Right lung (tissue), 2 donors: ENCODE measurements at regions not wholly inside any gene's neighbourhood (a gene's known extent, or its start where the extent isn't known, plus 50 kb on each side); places are given as distances from the start of the nearest gene placed in this dataset.
A peak's percentile ranks its signal among the peaks of the same experiment; 100 is the strongest.

ENCODE experiments used
- DNase-seq, 2 donors: peaks; one replicate each; pipeline ENCODE4 v3.0.0-alpha.2; 2013

DNA sequence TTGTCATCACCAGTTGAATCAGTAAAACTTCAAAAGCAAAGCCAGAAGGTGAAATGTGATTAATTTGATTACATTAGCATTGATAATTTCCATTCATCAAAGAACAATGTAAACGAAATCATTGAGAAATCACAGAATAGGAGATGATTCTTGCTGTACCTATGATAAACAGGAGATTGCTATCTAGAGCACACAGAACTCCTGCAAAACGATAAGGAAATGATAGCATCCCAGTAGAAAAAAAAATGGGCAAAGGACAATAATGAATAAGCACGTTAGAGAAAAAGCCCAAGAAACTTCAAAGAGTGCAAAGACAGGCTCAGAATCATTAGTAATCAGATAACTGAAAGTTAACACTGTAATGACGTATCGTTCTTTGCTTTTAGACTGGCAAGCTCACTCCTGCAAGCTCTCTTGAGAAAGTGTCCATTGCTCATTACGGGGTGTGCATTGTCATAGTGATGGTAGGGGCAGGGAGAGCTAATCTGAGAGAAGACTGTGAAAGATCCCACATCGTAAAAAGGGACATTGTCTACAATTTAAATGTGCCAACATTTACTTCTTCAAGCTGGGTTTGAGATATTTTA is 143.6 kb downstream of the SPP2 start:
- no peak for DNase-seq

DNA sequence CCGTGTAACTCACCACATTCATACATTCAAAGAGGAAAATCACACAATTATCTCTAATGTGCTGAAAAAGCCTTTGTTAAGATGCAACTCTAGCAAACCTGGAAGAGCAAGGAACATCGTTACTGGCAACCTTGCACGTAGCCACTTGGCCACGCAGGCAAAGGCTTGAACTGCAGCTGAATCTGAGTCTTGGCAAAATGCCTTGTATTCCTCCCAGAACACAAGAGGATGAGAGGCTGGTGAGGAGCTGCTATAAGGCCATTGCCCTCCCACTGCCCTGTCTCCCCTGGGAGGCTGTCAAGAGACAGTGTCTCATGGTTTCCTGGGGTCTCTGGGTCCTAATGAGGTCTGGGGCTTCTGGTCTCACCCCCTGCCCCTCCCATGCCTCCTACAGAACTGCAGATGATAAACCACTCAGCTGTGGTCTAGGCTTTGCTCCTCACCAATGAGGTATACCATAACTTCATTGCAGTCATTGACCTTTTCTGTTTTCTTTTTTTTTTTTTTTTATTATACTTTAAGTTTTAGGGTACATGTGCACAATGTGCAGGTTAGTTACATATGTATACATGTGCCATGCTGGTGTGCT is 141.4 kb downstream of the SPP2 start:
- DNase-seq: no peak

DNA sequence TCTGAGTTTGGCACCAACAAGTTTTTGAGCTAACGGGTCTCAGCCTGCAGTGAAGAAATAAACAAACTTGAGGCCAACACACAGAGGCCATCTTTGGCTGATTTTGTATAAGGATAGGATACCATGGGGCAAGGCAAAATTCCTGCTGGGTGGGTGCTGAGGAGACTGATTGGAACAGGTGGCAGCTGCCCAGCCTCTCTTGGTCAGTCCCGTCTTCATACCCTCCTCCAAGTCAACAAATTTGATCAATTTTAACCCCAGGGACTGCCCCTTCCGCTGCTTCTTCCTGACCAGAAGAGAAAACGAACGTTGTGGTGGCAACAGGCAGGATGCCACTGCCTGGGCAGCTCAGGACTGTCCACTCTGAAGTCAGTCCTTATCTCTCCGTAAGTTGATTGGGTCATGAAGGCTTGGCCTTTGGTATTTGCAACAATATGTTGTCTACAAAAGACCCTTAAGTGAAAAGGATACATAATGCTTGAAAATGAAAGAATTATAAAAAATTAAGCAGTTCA is 139.3 kb downstream of the SPP2 start:
- DNase-seq: no peak

DNA sequence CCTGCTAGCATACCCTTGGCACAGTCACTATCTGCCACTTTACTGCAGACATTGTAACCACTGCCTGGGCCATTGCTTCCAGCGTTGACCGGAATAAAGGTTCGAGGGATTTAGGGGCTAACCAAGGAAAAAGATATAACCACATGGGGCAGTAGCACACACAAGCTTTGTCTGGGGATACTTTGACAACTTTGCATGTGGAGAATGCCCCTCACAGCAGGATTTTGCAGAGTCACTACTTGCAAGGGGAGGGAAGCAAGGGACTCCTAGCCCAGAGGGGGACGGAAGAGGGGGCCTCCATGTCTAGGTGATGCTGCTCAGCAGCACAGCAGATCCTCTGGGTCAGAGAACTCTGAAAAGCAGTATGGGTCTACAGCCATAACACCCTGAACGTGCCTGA is 138.7 kb downstream of the SPP2 start:
- DNase-seq: no peak

DNA sequence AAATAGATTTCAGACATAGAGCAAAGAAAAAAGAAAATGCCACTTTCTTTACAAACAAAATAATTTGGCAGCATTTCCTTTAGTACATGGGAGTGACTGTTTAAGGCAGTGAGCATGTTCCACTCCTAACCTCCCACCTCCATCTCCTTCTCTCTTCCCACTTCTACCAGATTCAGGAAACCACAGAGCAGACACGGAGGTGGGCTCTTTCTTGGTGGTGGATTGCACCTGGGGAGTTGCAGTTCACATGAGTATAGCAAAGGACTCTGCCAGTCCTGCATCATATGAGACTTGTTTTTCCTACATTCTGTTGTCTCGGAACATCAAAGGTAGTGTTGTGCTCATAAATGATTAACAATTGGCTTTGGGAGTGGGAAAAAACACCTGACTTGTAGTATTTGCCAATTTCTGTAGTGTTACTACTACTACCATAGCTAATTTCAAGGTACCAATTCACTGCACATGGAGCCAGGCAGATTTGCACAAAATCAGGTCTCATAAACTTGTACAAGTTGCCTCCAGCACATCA is 137.2 kb downstream of the SPP2 start:
- no peak for DNase-seq

DNA sequence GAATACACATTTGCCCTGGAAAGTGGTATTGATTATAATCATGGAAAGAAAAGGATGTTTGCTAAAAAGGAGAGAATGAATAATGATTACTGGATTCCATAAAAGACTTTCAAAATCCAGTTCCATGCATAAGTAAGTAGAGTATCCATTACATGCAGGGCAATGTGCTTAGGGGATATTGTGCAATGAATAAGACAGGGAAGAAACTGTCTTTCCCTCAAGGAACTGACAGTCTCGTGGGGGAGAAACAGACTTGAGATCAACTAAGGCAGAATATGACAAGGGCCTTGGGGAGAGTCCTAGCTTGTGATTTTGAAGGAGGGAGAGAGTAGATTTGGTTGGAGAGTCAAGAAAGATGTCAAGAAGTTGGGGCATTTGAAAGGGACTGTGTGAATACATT is 130.6 kb downstream of the SPP2 start:
- no peak for DNase-seq

DNA sequence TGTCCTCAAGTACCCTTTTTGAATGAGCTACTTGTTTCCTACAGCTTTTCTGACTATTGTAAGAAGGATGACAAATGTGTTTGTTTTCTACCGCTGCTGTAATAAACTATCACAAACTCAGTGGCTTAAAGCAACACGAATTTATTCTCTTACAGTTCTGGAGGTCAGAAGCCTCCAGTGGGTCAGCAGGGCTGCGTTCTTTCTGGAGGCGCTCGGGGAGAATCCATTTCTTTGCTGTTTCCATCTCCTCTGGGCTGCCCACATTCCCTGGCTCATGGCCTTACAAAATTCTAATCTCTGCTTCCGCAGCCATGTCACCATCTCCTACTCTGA is 128.5 kb downstream of the SPP2 start:
- no peak for DNase-seq

DNA sequence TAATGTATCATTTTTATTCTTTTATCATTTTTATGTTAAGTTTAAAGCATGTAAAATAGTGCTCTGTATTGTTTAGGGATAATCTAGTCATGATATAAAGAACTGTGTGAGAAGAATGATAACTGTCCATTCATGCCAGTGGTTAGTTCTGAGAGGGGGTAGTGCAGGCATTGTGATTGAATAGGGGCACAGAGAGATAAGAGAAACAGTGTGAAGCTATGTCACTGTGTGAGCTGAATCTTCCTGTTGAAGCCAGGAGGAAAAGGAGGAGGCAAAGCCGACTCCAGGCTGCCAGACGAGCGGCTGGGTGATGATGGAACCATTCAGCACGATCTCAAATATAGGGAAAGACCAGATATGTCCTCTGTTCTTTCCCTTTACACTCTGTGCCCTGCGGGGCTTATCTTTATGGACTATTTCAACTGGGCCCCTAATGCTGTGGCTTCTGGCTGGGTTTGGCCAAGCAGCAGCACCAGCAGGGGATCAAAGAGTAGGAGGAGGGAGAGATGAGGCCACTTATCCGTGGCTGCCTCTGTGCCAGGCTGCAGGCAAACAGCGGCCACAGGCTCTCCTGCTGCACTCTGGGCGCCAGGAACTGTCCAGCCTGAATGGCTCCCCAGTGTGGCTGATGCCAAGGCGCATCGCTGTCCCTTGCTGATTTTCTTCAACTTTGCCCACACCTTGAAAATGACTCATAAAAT is 128.0 kb downstream of the SPP2 start:
- DNase-seq: no peak

DNA sequence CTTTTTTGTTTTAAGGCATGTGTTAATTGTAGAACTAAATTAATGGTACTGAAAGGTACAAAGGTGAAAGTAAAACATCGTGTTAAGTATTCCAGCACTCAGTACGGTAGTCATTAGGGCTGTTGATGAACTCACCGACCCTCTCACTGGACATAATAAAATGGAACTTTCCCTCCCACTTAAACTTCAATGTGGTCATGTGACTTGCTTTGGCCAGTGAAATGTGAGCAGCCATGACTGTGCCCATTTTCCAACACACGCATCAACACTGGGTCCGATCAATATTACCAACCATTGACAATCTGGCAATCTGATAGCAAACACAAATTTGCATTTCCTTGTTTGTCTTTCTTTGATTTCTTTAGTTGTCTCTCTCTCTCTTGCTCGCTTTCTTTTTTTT is 125.1 kb downstream of the SPP2 start:
- DNase-seq: no peak

DNA sequence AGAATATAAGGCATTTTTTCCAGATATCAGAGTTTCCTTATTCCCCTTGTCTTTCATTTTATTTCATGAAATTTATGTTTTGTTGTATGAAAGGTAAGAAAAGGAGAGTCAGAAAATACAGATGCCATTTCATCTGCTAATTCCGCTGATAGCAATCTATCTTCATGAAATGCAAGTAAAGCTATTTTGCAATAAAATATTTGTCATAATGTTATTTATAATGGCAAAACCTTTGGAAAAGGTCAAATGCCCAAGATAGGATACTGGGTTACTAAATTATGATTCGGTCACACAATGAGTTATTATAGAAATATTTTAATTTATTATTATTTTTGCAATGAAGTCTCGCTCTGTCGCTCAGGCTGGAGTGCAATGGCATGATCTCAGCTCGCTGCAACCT is 124.2 kb downstream of the SPP2 start:
- DNase-seq: no peak

DNA sequence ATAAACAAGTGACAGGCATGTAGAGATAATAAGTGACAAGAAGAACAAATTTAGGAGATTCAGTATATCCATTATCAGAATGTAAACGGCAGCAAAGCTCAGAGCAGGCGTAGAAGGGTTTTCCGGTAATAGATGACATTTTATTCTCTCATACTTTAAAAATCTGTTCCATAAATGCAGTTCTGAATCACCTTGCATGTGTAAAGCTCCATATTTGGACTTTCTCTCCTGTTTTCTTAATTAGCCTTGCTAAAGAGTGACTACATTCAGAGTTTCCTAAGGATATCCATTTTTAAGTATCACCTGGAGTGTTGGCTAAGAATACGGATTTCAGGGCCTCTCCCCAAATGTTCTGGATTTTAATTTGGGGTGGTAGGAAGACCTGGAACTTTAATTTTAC is 122.0 kb downstream of the SPP2 start:
- no peak for DNase-seq

DNA sequence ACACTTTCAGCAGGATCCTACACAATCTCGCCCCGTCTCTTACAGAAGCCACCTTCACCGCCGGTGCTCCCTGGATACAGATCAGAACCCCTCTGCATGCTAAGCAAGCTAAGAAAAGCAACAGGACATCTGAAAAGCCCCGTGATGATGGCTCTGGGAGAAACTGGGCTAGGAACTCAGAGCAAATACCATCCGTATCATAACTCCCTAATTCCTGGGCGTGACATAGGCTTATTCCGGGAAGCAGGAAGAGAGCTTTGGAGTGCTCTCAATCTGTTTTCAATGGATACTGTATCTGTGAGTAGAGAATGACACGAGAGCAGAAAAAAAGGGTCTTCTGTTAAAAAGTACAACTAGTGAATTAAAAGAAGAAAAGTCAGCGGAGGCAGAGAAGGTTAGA is 121.6 kb downstream of the SPP2 start:
- DNase-seq: no peak

DNA sequence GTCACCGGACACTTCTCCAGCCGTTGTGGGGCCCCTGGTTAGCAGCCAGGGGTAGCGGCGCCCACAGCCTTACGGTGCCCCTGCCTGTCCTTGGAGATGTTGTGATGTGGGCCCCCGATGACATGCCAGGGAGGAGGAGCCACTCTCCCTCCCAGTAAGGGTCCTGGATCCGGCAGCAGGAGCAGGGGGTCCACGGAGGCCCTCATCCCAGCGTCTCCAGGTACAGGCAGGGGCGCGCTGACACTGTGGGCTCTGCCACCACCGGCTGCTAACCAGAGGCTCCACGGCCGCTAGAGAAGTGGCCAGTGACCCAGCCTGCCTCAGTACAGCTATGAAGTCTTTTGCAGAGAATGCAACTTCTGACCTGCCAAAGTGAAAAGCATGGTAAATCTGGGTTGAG is 121.2 kb downstream of the SPP2 start:
- DNase-seq: no peak

DNA sequence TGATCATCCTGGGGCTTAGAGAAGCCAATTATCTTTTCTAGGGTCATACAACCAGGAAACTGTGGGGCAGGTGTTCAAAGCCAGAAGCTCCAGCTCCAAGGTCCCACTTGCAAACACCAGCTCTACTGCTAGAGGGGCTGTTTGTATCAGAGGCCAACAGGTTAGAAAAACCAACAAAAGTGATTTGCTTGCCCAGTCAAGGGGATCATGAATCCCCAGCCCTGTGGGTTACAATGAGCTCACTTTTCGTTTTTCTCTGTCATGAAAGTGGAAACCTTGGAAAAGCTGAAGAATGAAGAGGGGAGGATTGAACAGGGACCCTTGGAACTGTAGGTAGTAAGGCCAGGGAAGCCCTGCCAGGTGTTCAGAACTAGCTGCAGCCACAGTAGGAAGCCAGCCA is 119.2 kb downstream of the SPP2 start:
- no peak for DNase-seq

DNA sequence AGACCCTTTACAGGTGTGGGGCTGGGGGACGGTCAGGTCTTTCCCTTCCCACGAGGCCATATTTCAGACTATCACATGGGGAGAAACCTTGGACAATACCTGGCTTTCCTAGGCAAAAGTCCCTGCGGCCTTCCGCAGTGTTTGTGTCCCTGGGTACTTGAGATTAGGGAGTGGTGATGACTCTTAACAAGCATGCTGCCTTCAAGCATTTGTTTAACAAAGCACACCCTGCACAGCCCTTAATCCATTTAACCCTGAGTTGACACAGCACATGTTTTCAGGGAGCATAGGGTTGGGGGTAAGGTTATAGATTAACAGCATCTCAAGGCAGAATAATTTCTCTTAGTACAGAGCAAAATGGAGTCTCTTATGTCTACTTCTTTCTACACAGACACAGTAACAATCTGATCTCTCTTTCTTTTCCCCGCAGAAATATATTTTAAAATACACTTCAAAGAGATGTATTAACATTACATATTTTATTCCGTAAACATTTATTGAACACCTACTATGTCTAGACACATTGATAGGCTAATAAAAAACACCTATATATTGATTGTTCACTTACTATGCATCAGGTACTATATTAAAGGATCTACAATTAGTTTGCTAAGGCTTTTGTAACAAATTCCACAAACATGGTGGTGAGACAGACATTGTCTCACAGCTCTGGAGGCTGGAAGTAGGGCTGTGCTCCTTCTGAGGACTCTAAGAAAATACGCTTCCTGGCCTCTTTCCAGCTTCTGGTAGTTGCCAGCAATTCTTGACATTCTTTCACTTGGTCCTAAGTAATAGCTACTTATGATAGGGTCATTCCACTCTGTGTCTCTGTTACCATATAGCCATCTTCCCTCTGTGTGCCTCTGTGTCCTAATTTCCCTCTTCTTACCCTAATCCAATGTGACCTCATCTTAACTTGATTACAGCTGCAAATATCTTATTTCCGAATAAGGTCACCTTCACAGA is 118.4 kb downstream of the SPP2 start:
- peak; percentile 30 to 44 for DNase-seq

DNA sequence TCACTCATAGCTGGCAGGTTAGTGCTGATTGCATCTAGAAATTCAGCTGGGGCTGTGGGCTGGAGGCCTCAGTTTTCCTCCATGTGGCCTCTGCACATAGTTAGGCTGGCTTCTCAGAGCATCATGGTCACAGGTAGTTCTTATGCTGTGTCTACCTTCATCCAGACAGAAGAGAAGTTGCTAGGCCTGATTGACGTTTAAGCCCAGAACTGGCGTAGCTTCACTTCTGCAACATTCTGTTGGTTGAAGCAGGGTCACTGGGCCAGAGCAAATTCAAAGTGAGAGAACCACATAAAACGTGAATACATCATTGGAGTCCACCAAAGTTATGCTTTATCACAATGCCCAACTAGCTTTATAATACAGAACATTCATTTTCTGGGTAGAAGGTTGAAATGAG is 116.0 kb downstream of the SPP2 start:
- no peak for DNase-seq

DNA sequence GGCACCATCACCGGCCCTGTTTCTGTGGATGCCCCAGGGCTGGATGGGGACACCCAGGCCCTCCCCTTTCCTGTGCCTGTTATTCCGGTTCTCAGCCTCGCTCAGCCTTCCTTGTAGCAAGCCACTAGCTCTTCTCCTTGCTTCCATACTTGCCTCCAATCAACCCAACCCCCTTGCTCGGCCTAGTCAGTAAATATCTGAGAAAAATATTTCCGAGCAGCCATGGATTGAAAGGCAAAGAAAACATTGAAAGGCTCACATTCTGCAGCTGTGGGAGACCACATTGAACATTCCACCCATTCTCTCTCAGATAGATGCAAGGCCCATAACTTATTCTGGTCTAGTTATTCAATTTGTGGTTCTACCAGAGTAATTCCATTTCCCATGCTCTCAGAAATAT is 114.9 kb downstream of the SPP2 start:
- no peak for DNase-seq

DNA sequence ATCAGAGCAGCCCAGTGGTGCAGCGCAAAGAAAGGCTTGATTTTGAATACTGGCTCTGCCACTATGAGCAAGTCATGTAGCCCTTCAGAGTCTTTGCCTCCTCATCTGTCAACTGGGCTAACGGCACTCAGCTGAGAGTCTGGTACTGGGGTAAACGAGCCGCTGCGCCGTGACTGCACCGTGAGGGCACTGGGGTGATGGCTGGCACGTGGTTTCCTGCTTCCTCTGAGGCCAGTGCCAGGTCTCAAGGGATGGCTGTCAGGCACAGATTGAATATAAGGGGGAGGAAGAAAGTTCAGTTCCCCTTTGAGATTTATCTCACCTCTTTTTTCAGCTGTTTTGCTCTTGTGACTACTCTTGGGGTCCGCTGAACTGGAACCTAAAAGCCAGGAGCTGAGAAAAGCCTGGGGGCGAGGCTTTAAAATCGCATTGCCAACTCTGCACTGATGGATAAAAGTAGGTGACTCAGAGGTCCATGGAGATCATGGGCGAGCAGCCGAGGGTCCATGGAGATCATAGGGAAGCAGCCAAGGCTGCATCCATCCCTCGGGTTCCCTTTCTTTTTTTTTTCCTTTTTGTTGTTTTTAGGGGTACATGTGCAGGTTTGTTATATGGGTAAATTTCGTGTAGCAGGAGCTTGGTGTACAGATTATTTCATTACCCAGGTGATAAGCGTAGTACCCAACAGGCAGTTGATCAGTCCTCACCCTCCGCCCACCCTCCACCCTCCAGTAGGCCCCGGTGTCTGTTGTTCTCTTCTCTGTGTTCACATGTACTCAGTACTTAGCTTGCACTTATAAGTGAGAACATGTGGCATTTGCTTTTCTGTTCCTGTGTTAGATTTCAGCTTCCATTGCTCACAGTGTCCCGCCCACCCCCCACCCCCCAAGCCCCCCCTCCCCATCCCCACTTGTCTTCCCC is 114.3 kb downstream of the SPP2 start:
- DNase-seq: no peak

DNA sequence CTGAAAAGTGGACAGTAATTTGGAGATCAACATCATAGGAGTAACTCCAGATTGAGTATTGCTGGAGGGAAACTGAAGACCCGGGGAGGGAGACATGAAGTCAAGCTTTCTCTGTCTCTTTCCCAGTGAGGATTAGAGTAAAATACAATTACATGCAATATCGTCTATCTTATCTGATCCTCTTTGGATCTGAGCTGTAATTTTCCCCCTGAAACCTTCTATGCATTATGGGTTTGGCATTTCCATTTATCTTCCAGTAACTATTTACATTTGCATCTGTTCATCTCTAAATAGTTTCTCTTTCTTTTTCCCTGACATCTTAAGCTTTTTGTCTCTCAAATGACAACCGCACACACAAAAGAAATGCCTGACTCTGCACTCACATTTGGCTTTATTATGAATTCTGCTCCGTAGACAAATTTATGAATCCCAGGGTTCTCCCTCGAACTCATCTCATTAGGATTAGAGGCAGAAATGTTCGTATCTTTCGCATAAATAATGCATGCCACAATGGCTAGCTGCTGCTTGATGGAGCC is 113.1 kb downstream of the SPP2 start:
- DNase-seq: no peak

DNA sequence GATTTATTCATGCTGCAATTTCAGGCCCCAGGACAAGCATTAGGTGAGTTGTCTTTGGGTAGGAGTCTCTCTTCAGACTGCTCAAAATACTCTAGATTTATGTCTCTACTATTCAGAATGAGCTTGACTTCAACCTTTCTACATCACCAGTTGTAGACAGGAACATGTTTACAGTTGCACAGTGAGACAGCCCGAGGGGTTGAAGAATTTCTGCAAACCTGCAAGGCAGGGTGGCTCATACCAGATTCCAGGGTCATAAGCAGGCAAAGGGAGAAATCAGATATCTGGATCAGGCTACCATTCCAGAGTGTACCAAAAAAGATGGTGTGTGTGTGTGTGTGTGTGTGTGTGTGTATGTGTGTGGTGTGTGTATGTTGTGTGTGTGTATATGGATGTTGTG is 112.4 kb downstream of the SPP2 start:
- DNase-seq: no peak

DNA sequence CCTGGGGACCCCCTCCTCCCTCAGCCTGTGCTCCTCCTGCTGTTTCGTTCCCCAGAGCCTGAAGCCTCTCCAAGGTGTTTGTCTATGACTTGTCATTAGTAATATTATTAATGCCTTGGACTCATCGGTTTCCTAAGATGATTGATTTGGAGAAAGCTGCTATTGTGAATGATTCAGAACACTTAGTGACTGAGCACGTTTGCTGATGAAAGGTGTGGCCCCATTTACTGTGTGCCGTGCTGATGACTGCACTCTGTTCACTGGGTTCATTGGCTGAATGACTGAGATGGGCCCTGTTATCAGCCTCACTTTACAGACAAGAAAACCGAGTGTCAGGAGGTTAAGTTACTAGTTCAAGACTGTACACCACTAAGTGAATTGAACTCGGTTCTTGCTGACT is 111.4 kb downstream of the SPP2 start:
- no peak for DNase-seq
